A172 (cell line): ENCODE measurements at regions not wholly inside any gene's neighbourhood (a gene's known extent, or its start where the extent isn't known, plus 50 kb on each side); places are given as distances from the start of the nearest gene placed in this dataset.

Experiments used
- DNase-seq: peaks from one replicate; pipeline ENCODE4 v3.0.0-alpha.2; 2015; ENCODE audit warnings: low spot score

DNA sequence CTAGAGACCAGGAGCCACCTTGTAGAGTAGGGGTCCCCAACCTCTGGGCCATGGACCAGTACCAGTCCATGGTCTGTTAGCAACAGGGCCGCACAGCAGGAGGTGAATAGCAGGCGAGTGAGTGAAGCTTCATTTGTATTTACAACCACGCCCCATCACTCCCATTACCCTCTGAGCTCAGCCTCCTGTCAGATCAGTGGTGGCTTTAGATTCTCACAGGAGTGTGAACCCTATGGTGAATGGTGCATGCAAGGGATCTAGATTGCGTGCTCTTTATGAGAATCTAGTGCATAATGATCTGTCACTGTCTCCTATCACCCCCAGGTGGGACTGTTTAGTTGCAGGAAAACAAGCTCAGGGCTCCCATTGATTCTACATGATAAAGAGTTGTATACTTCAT, 303.6 kb downstream of the KCNRG start:
- DNase-seq = no peak

DNA sequence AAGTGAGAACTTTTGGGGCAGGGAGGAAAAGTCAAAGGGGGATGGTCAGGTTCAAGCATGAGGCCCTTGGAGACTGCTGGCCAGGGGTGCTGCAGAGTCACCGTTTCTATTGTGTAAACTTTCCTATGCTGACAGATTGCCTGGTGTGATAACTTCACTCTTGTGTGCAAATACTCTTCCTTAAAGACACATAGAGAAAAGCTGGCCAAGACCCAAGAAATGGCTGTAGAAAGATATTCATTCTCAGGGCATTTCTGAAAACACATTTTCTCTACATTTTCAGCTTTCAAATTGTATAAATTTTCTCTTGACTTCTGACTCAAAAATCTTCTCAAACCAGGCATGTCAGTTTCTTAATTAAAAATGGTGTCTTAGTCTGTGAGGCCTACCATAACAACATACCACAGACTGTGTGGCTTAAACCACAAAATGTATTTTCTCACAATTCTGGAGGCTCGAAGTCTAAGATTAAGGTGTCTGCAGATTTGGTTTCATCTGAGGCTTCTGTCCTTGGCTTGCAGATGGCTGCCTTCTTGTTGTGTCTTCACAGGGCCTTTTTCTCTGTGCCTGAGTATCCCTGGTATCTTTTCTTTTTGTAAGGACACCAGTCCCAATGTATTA, 304.5 kb downstream of the KCNRG start:
- DNase-seq = peak; percentile 31

DNA sequence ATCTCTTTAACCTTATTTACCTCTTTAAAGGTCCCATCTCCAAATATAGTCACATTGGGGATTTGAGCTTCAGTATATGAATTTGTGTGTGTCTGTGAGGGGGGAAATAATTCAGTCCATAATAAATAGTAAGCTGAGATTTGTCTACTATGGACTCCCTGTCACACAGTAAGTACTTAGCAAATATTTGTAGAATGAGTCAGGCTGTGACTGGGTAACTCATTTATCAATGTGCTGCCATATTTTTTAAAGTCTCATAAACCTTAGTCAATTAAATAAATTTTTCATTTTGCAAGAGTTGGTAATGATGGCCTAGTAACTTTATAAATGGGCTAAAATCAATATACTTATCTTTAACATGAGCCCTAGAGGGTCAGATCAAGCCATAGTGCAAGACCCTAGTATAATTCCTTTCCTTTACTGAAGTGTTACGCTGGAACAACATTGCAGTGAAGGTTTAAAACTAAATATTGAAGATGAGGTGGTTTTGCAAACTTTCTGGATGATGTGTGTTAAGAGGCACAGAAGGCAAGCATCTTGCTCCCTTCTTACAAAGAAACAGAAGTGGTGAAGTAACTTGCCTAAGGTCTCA, 305.1 kb downstream of the KCNRG start:
- DNase-seq = peak; percentile 79

GRCh38 chr13:50322006-50322405, 306.8 kb downstream of the KCNRG start:
- no peak for DNase-seq

GRCh38 chr13:50323440-50324065, 308.3 kb downstream of the KCNRG start:
- DNase-seq = peak; percentile 88

DNA sequence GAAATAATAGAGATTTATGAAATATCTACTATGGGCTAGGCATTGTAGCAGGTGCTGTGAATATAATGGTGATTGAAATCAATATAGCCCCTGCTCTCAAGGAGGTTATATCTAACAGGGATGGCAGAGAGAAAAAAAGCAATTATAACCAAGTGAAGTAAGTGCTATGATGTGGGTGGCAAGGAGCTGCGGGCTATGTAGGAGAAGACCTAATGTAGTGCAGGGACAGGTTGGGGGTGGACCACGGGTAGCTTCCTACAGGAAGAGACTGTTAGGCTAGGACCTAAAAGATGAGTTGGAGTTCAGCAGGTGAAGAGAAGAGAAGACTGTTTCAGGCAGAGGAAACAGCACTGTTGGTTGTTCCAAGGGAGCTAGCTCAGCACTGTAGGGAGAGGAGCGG, 311.0 kb downstream of the KCNRG start:
- no peak for DNase-seq

DNA sequence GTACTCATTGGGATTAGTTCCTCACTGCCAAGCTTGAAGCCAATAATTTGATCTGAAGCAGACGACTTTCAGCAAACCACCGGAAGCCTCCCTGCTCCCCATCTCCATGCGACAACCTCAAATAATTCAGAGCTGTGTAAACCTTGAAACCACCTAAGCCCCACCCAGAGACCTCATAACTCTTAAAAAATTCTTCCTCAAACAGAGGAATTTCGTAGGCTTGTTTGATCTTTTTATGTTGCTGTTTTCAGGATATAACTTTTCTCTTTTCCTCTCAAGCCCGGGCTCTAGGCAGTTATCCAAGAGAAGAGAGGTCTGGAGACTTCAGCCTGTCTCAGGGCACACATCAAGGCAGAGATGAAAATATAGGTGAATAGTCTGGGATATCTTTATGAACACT, 311.6 kb downstream of the KCNRG start:
- peak; percentile 68 for DNase-seq

- DNase-seq = no peak
These were observed 319.0 kb downstream of the KCNRG start for GRCh38 chr13:50334115-50334778.

DNA sequence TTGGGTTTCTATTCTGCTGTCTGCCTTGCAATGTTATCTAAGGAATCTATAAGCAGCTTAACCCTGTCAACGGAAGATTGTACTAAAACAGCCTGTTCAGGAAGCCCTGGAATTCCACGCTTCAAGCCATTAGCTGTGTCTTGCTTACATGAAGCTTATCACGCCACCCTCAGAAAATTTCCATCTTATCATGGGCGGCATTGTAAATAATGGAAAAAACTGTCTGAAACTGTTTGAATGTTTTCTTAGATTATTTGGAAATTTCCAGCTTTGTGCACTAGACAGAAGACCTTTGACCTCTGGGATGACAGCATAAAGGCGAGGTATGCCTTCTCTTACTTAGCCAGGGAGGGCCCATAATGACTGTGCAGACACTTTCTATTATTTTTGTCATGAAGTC, 319.7 kb downstream of the KCNRG start:
- DNase-seq = no peak

GRCh38 chr13:50339271-50339670, 324.0 kb downstream of the KCNRG start:
- no peak for DNase-seq

- no peak for DNase-seq
These were observed 324.9 kb downstream of the KCNRG start for GRCh38 chr13:50340146-50340545.

DNA sequence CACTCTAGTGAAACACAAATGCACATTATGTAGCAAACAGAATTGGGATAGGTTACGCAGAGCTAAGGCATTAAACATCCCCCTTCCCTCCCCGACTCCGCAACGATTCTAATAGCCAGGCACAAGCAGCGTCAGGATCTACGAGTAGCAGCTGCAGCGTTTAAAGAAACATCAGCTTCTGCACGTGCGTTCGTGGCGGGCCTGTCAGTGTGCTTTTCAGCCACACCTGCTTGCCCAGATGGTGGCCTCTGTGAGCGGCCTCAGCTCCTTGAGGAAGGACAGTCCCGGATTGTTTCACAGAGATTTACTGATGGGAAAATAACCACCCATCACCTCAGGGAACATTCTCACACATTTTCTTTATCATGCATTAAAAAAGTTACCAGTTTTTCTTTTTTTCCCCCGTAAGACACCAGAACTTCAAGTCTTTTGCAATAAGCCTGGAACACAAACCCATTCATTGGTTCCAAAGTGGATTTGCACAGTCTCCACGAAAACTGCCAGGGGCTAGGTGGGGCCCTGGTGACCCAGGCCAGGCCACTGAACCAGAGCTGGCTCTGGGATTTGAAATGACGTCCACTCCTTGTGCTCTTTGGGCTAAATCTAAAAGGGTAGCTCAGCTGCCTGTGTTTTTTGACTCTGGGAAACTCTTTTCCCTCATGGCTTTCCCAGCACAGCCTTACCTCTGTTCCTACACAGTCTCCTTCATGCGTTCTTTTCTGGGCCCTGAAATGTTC, 325.5 kb downstream of the KCNRG start:
- DNase-seq = no peak

GRCh38 chr13:50341526-50341925, 326.3 kb downstream of the KCNRG start:
- DNase-seq = no peak

DNA sequence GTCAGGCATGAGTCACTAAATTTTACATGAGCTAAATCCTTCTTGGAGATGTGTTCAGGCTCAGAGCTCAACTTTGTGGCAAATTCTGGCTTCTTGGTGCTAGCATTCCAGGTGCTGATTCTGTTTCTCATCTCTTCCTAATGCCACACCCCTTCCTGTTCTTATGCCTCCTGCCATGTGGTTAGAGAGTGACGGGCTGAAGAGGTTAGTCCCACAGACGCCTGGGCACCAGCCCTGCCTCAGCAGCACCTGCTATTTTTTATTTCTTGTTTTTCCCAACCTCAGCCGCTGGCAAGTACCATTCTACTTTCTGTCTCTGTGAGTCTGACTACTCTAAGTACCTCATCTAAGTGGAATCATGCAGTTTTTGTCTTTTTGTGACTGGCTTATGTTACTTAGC, 329.5 kb downstream of the KCNRG start:
- no peak for DNase-seq

- DNase-seq = no peak
These were observed 330.6 kb downstream of the KCNRG start for GRCh38 chr13:50345804-50346203.

GRCh38 chr13:50348371-50348770, 333.1 kb downstream of the KCNRG start:
- DNase-seq = no peak

- no peak for DNase-seq
These were observed 337.7 kb downstream of the KCNRG start for GRCh38 chr13:50352720-50353480.

- DNase-seq = no peak
These were observed 338.6 kb downstream of the KCNRG start for GRCh38 chr13:50353651-50354415.

- no peak for DNase-seq
These were observed 340.6 kb downstream of the KCNRG start for GRCh38 chr13:50355797-50356196.

- DNase-seq = no peak
These were observed 341.9 kb downstream of the KCNRG start for GRCh38 chr13:50357136-50357535.
